HEK293 (cell line): ENCODE measurements at regions not wholly inside any gene's neighbourhood (a gene's known extent, or its start where the extent isn't known, plus 50 kb on each side); places are given as distances from the start of the nearest gene placed in this dataset.

ENCODE experiments used
- CTCF ChIA-PET: fragments of 350-600 bp; formaldehyde crosslinking; extraction: SDS; loops from one replicate; lab custom pipeline; 2021; ENCODE audit warnings: antibody characterized with exemption; lab: Yijun Ruan, JAX
- POLR2A ChIA-PET: fragments of 300-600 bp; formaldehyde crosslinking; extraction: SDS; loops from one replicate; lab custom pipeline; 2020; ENCODE audit warnings: antibody characterized with exemption, inconsistent platforms; lab: Yijun Ruan, JAX
- H3K27ac ChIP-seq: fragments of 200-500 bp; sonication (Bioruptor generic); 2 replicates; pipeline ENCODE4 v1.5.1; 2014; ENCODE audit warnings: low read depth, low read length, control low read depth, inconsistent platforms; ENCODE audit errors: extremely low read depth
- H3K36me3 ChIP-seq, 2 experiments: fragments of 200-500 bp in 1 of 2; sonication (Bioruptor generic) in 1 of 2; 1 replicate in 1 of 2; 2 replicates in 1 of 2; pipeline ENCODE4 v1.5.1; 2014 to 2017; ENCODE audit warnings: inconsistent platforms in 2 of 2, low read length in 2 of 2; ENCODE audit not compliant: control insufficient read depth in 2 of 2, insufficient read depth in 1 of 2
- H3K4me1 ChIP-seq: fragments of 200-500 bp; sonication (Bioruptor generic); 2 replicates; pipeline ENCODE4 v1.5.1; 2014; ENCODE audit warnings: mild to moderate bottlenecking, low read length, inconsistent platforms; ENCODE audit not compliant: control insufficient read depth, insufficient read depth
- H3K4me3 ChIP-seq: 2 replicates; pipeline ENCODE4 v1.5.1; 2011; ENCODE audit warnings: low read depth, mild to moderate bottlenecking, control low read depth, low read length, moderate library complexity
- H3K9me3 ChIP-seq: fragments of 200-500 bp; sonication (Bioruptor generic); 2 replicates; pipeline ENCODE4 v1.5.1; 2014; ENCODE audit warnings: low read depth, low read length, inconsistent platforms; ENCODE audit not compliant: control insufficient read depth, insufficient read depth
- KLF17 ChIP-seq: fragments of 450-650 bp; formaldehyde crosslinking; IDR thresholded peaks from 2 replicates; pipeline ENCODE4 v1.5.1; 2016; ENCODE audit warnings: missing biosample characterization, missing genetic modification characterization
- OVOL3 ChIP-seq: fragments of 450-650 bp; formaldehyde crosslinking; IDR thresholded peaks from 2 replicates; pipeline ENCODE4 v1.5.1; 2016; ENCODE audit warnings: missing biosample characterization, missing genetic modification characterization
- ZBTB21 ChIP-seq: fragments of 450-650 bp; formaldehyde crosslinking; IDR thresholded peaks from 2 replicates; pipeline ENCODE4 v1.5.1; 2017; ENCODE audit warnings: missing biosample characterization, missing genetic modification characterization
- ZNF239 ChIP-seq: fragments of 450-650 bp; formaldehyde crosslinking; IDR thresholded peaks from 2 replicates; pipeline ENCODE4 v1.5.1; 2016; ENCODE audit warnings: missing biosample characterization, missing genetic modification characterization
- ZNF354C ChIP-seq: fragments of 450-650 bp; formaldehyde crosslinking; IDR thresholded peaks from 2 replicates; pipeline ENCODE4 v1.5.1; 2016; ENCODE audit warnings: missing biosample characterization, missing genetic modification characterization, low read depth, borderline replicate concordance
- ZNF404 ChIP-seq: fragments of 450-650 bp; formaldehyde crosslinking; IDR thresholded peaks from 2 replicates; pipeline ENCODE4 v1.5.1; 2017; ENCODE audit warnings: missing biosample characterization, missing genetic modification characterization
- ZNF501 ChIP-seq: fragments of 450-650 bp; formaldehyde crosslinking; IDR thresholded peaks from 2 replicates; pipeline ENCODE4 v1.5.1; 2016; ENCODE audit warnings: missing biosample characterization, missing genetic modification characterization
- ZNF510 ChIP-seq: fragments of 450-650 bp; formaldehyde crosslinking; IDR thresholded peaks from 2 replicates; pipeline ENCODE4 v1.5.1; 2018; ENCODE audit warnings: mild to moderate bottlenecking, missing genetic modification characterization, missing biosample characterization; ENCODE audit not compliant: insufficient replicate concordance
- ZNF555 ChIP-seq: fragments of 450-650 bp; formaldehyde crosslinking; conservative IDR thresholded peaks from 2 replicates; pipeline ENCODE4 v1.5.1; 2017; ENCODE audit warnings: missing biosample characterization, mild to moderate bottlenecking, missing genetic modification characterization, inconsistent platforms
- ZNF560 ChIP-seq: fragments of 450-650 bp; formaldehyde crosslinking; IDR thresholded peaks from 2 replicates; pipeline ENCODE4 v1.5.1; 2017; ENCODE audit warnings: missing biosample characterization, missing genetic modification characterization, borderline replicate concordance
- ZNF639 ChIP-seq: fragments of 450-650 bp; formaldehyde crosslinking; IDR thresholded peaks from 2 replicates; pipeline ENCODE4 v1.5.1; 2016; ENCODE audit warnings: missing biosample characterization, missing genetic modification characterization
- ZNF692 ChIP-seq: fragments of 450-650 bp; formaldehyde crosslinking; IDR thresholded peaks from 2 replicates; pipeline ENCODE4 v1.5.1; 2016; ENCODE audit warnings: missing biosample characterization, missing genetic modification characterization
- ZNF707 ChIP-seq: fragments of 450-650 bp; formaldehyde crosslinking; IDR thresholded peaks from 2 replicates; pipeline ENCODE4 v1.5.1; 2016; ENCODE audit warnings: missing biosample characterization, missing genetic modification characterization
- TF ChIP-seq, protein P1 (sequence below): fragments of 450-650 bp; formaldehyde crosslinking; IDR thresholded peaks from 2 replicates; pipeline ENCODE4 v1.5.1; 2017; ENCODE audit warnings: missing biosample characterization, mild to moderate bottlenecking, missing genetic modification characterization, moderate library complexity
- TF ChIP-seq, protein P2 (sequence below): fragments of 450-650 bp; formaldehyde crosslinking; IDR thresholded peaks from 2 replicates; pipeline ENCODE4 v1.5.1; 2017; ENCODE audit warnings: missing biosample characterization, missing genetic modification characterization
- TF ChIP-seq, protein P3 (sequence below): fragments of 450-650 bp; formaldehyde crosslinking; IDR thresholded peaks from 2 replicates; pipeline ENCODE4 v1.5.1; 2016; ENCODE audit warnings: missing biosample characterization, missing genetic modification characterization

DNA sequence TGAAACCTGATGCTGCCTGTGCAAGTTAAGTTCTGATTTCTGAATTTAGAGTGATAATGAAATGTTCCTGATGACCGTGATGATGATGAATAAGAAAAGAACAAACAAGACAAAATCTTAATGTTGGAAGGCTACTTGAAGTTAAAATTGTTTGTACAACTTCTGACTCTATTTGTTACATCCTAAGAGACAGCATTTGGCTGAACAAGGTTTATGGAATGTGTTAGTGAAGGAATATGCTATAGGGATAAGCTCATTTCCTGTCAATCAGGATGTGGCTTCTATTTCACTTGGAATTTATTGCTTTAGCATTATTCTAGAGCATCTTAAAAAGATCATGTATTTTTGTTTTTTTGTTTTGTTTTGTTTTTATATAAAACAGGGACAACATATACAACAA is 267.5 kb downstream of the FAT4 start (continued):
- TF ChIP-seq KLF17 (tag by site-specific recombination) (no peak), ZNF555 (tag by site-specific recombination) (no peak), ZNF510 (tag by site-specific recombination) (no peak), ZNF692 (tag by site-specific recombination) (no peak), ZNF354C (tag by site-specific recombination) (no peak), ZNF639 (no peak), ZBTB21 (tag by site-specific recombination) (no peak), OVOL3 (tag by site-specific recombination) (no peak)
- TF ChIP-seq, protein P1, sequence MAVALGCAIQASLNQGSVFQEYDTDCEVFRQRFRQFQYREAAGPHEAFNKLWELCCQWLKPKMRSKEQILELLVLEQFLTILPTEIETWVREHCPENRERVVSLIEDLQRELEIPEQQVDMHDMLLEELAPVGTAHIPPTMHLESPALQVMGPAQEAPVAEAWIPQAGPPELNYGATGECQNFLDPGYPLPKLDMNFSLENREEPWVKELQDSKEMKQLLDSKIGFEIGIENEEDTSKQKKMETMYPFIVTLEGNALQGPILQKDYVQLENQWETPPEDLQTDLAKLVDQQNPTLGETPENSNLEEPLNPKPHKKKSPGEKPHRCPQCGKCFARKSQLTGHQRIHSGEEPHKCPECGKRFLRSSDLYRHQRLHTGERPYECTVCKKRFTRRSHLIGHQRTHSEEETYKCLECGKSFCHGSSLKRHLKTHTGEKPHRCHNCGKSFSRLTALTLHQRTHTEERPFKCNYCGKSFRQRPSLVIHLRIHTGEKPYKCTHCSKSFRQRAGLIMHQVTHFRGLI (tag by site-specific recombination): no peak
- TF ChIP-seq, protein P2, sequence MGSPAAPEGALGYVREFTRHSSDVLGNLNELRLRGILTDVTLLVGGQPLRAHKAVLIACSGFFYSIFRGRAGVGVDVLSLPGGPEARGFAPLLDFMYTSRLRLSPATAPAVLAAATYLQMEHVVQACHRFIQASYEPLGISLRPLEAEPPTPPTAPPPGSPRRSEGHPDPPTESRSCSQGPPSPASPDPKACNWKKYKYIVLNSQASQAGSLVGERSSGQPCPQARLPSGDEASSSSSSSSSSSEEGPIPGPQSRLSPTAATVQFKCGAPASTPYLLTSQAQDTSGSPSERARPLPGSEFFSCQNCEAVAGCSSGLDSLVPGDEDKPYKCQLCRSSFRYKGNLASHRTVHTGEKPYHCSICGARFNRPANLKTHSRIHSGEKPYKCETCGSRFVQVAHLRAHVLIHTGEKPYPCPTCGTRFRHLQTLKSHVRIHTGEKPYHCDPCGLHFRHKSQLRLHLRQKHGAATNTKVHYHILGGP: no peak

- no peak overlapping the region for H3K4me3 ChIP-seq
- no peaks in the 10 kb centered on the region for H3K9me3 ChIP-seq
- POLR2A ChIA-PET: no interaction called here
- H3K36me3 ChIP-seq: no peaks in the 10 kb centered on the region
- H3K4me1 ChIP-seq: no peaks in the 10 kb centered on the region
- H3K27ac ChIP-seq: no peak overlapping the region
- CTCF ChIA-PET: interaction anchor here (0.6 kb wide), 1 partner anchor 57 kb away, joined by 3 read pairs; no protein-coding TSS in a partner anchor
- TF ChIP-seq ZNF501 (tag by site-specific recombination) (no peak), ZNF404 (no peak), ZNF239 (tag by site-specific recombination) (no peak), ZNF560 (no peak), ZNF707 (tag by site-specific recombination) (no peak)
- TF ChIP-seq, protein P3, sequence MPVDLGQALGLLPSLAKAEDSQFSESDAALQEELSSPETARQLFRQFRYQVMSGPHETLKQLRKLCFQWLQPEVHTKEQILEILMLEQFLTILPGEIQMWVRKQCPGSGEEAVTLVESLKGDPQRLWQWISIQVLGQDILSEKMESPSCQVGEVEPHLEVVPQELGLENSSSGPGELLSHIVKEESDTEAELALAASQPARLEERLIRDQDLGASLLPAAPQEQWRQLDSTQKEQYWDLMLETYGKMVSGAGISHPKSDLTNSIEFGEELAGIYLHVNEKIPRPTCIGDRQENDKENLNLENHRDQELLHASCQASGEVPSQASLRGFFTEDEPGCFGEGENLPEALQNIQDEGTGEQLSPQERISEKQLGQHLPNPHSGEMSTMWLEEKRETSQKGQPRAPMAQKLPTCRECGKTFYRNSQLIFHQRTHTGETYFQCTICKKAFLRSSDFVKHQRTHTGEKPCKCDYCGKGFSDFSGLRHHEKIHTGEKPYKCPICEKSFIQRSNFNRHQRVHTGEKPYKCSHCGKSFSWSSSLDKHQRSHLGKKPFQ: no peak
- TF ChIP-seq, all 188 proteins: peak for 0
Observed at GRCh38 chr4:125590158-125590557, 275.4 kb downstream of the FAT4 start.
